ENCODE measurements at regions not wholly inside any gene's neighbourhood (a gene's known extent, or its start where the extent isn't known, plus 50 kb on each side); places are given as distances from the start of the nearest gene placed in this dataset.

GRCh38 chr9:106726070-106726815 is 136.7 kb upstream of the ZNF462 start:
- no peaks in the 10 kb centered on the region for H3K4me1 ChIP-seq (ENCODE audit: control insufficient read depth in 2 of 3, insufficient read depth in 2 of 3, low read depth in 1 of 3, low read length in 3 of 3)
- no peaks in the 10 kb centered on the region for H3K9me3 ChIP-seq (ENCODE audit: control insufficient read depth in 2 of 3, insufficient read depth in 1 of 3, low read length in 3 of 3)
- H3K4me3 ChIP-seq (ENCODE audit: low read length in 3 of 3) = no peak overlapping the region
- DNase-seq (no peak), FAIRE-seq (no peak)
- no peak overlapping the region for H3K9ac ChIP-seq (ENCODE audit: low read length in 3 of 3)
- H3K36me3 ChIP-seq (ENCODE audit: control insufficient read depth in 2 of 3, insufficient read depth in 3 of 3, low read length in 3 of 3) = no peaks in the 10 kb centered on the region
- TF ChIP-seq, protein P1, sequence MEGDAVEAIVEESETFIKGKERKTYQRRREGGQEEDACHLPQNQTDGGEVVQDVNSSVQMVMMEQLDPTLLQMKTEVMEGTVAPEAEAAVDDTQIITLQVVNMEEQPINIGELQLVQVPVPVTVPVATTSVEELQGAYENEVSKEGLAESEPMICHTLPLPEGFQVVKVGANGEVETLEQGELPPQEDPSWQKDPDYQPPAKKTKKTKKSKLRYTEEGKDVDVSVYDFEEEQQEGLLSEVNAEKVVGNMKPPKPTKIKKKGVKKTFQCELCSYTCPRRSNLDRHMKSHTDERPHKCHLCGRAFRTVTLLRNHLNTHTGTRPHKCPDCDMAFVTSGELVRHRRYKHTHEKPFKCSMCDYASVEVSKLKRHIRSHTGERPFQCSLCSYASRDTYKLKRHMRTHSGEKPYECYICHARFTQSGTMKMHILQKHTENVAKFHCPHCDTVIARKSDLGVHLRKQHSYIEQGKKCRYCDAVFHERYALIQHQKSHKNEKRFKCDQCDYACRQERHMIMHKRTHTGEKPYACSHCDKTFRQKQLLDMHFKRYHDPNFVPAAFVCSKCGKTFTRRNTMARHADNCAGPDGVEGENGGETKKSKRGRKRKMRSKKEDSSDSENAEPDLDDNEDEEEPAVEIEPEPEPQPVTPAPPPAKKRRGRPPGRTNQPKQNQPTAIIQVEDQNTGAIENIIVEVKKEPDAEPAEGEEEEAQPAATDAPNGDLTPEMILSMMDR (IDR thresholded peaks at IDR 0.05; ENCODE audit: borderline replicate concordance, extremely low read depth, insufficient read depth) = no peak
- intact Hi-C loops (cut with DNase I) = no loop called here
- no peaks in the 10 kb centered on the region for H3K27me3 ChIP-seq (ENCODE audit: control insufficient read depth, insufficient read depth, low read length)
- no peak overlapping the region for H3K27ac ChIP-seq (ENCODE audit: low read depth in 2 of 2, low read length in 2 of 2)

DNA sequence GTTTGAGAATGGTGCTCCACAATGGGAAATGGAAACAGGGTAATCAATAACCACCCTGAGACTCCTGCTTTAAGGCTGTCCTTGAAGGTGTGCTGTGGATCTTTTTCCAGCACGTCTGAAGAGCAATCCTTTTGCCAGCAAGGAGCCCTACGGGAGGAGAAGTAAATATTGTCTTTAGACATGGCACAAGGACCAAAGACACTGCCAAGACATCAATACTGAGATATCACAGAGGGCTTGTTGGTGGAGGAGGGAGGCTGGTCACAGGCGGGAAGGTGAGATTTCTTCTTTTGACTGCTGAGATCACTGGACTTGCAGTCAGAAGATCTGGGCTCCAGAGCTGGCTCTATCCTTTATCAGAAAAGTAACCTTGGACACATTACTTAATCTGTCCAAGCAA is 135.0 kb upstream of the ZNF462 start:
- Histone ChIP-seq H3K27me3 (ENCODE audit: control insufficient read depth, insufficient read depth, low read length) (no peaks in the 10 kb centered on the region), H3K27ac (ENCODE audit: low read depth in 2 of 2, low read length in 2 of 2) (no peak overlapping the region), H3K9me3 (ENCODE audit: control insufficient read depth in 2 of 3, insufficient read depth in 1 of 3, low read length in 3 of 3) (no peaks in the 10 kb centered on the region), H3K9ac (ENCODE audit: low read length in 3 of 3) (no peak overlapping the region), H3K4me1 (ENCODE audit: control insufficient read depth in 2 of 3, insufficient read depth in 2 of 3, low read depth in 1 of 3, low read length in 3 of 3) (no peaks in the 10 kb centered on the region), H3K4me3 (ENCODE audit: low read length in 3 of 3) (no peak overlapping the region), H3K36me3 (ENCODE audit: control insufficient read depth in 2 of 3, insufficient read depth in 3 of 3, low read length in 3 of 3) (no peaks in the 10 kb centered on the region)
- FAIRE-seq (no peak), DNase-seq (no peak)
- intact Hi-C loops (cut with DNase I) = no loop called here
- TF ChIP-seq, protein P1 (IDR thresholded peaks at IDR 0.05; ENCODE audit: borderline replicate concordance, extremely low read depth, insufficient read depth) = no peak

DNA sequence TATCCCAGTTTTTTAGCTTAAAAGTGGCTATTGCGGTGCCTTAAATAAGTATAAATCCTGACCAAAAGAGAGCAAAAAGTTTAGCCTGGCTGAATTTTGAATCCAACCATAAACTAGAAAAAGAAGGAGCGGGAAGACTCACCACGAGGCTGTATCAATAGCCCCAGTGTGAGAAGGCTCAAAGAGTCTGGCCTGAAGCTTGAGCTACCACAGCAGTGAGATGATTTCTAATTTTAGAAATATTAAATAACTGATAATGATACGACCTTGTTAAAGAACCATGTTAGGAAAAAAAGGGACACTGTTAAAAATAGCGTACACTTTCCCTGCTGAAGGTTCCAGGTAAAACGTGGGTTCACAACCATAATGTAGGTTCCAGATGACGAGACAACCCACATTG is 134.1 kb upstream of the ZNF462 start:
- Histone ChIP-seq H3K36me3 (ENCODE audit: control insufficient read depth in 2 of 3, insufficient read depth in 3 of 3, low read length in 3 of 3) (no peaks in the 10 kb centered on the region), H3K27me3 (ENCODE audit: control insufficient read depth, insufficient read depth, low read length) (no peaks in the 10 kb centered on the region), H3K27ac (ENCODE audit: low read depth in 2 of 2, low read length in 2 of 2) (no peak overlapping the region), H3K9me3 (ENCODE audit: control insufficient read depth in 2 of 3, insufficient read depth in 1 of 3, low read length in 3 of 3) (no peaks in the 10 kb centered on the region), H3K4me3 (ENCODE audit: low read length in 3 of 3) (no peak overlapping the region), H3K9ac (ENCODE audit: low read length in 3 of 3) (no peak overlapping the region), H3K4me1 (ENCODE audit: control insufficient read depth in 2 of 3, insufficient read depth in 2 of 3, low read depth in 1 of 3, low read length in 3 of 3) (no peaks in the 10 kb centered on the region)
- TF ChIP-seq, protein P1 (IDR thresholded peaks at IDR 0.05; ENCODE audit: borderline replicate concordance, extremely low read depth, insufficient read depth) = no peak
- no peak for DNase-seq
- FAIRE-seq = no peak
- intact Hi-C loops (cut with DNase I) = no loop called here

DNA sequence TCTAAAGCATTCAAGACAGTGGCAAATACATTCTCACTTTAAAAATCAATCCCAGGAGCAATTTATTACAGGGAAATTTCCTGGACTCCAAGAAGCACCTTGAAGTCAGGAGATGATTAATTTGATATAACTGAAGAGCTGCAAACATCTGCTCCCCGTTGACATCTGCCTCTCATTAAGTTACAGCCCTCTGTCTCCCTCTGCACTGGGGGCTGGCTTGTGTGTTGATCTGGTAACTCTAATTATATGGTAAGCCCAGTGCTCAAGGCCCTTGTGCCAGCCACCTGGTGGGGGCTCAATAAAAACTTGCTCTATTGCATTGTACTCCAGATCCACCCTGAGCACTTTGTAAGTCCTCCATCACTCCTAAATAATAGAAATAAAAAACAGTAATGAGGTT is 131.1 kb upstream of the ZNF462 start:
- H3K36me3 ChIP-seq (ENCODE audit: control insufficient read depth in 2 of 3, insufficient read depth in 3 of 3, low read length in 3 of 3) = no peaks in the 10 kb centered on the region
- H3K27me3 ChIP-seq (ENCODE audit: control insufficient read depth, insufficient read depth, low read length) = no peaks in the 10 kb centered on the region
- H3K9me3 ChIP-seq (ENCODE audit: control insufficient read depth in 2 of 3, insufficient read depth in 1 of 3, low read length in 3 of 3) = no peaks in the 10 kb centered on the region
- no peak overlapping the region for H3K9ac ChIP-seq (ENCODE audit: low read length in 3 of 3)
- TF ChIP-seq, protein P1 (IDR thresholded peaks at IDR 0.05; ENCODE audit: borderline replicate concordance, extremely low read depth, insufficient read depth) = no peak
- intact Hi-C loops (cut with DNase I) = no loop called here
- no peaks in the 10 kb centered on the region for H3K4me1 ChIP-seq (ENCODE audit: control insufficient read depth in 2 of 3, insufficient read depth in 2 of 3, low read depth in 1 of 3, low read length in 3 of 3)
- no peak overlapping the region for H3K27ac ChIP-seq (ENCODE audit: low read depth in 2 of 2, low read length in 2 of 2)
- no peak for FAIRE-seq
- H3K4me3 ChIP-seq (ENCODE audit: low read length in 3 of 3) = no peak overlapping the region
- DNase-seq = no peak

Measured in kidney (tissue), 13 donors.